GM21717 (cell line): ENCODE measurements at regions not wholly inside any gene's neighbourhood (a gene's known extent, or its start where the extent isn't known, plus 50 kb on each side); places are given as distances from the start of the nearest gene placed in this dataset.
"Not testable (repeated sequence)": the region's sequence is repeated elsewhere in the genome, so short reads cannot be mapped to it uniquely, and the experiment has no call there.

Experiments
- ATAC-seq: cut with Tn5 transposase; IDR thresholded peaks from one replicate; pipeline ENCODE4 v1.9.1; 2021; ENCODE audit warnings: mild to moderate bottlenecking, moderate library complexity; ENCODE audit not compliant: unreplicated experiment

DNA sequence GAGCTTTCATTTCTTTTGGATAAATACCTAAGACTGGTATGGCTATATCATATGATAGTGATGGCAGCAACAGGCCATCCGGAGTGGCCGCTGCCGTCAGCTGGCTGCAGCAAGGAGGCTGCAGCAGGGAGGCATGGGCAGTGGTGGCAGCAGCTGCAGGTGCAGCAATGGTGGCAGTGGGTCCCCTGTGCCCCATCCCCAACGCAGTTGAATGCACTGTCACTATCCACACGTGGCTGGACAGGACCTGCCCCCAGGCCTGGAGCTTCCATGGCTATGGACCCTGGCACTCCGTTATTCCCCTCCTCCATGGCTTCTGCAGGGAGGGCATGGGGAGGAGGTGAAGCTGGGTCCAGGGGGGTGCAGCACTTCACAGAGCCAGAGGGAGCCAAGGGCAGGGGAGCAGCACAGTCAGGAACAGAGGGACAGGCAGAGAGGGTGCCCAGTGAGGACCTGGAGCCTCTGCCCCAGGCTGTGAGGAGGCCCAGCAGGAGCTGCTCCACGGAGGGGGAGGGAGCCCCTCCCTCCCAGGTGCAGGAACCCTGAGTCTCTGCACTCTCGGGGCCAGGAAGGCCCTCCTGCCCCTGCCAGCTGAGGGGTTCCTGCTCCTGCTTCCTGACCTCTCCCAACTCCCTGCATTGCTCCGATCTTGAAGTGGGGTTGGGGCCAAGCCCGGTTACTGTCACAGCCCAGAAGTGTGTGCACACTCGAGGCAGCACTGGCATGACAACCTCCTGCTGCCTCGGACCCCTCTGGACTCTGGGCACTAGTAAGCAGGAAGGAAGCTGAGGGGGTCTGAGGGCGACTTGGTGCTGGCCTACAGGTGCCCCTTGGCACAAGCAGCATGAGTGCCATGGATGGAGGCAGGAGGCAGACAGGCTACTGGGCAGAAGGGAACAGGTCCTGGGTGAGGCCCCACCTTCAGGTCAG, 466.3 kb downstream of the GUCY1A2 start:
- no peak for ATAC-seq

DNA sequence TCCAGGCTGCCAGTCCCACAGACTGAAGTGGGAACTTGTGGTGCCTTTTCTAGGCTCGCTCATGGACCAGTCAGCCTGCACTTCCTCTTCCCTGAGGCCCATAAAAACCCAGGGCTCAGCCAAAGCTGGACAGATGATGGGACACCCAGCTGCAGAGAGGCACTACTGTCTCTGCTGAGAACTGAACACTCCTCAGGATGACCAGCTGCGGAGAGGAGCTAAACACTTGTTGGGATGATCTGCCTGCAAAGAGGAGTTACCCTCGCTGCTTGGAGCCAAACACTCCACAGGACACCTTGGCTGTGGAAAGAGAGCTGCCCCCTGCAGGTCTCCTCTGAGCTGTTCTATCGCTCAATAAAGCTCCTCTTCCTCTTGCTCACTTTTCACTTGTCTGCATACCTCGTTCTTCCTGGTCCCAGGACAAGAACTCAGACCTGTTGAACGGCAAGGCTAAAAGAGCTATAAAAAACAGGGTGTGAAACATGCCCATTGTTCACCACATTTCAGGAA, 465.5 kb downstream of the GUCY1A2 start:
- ATAC-seq, result no peak

DNA sequence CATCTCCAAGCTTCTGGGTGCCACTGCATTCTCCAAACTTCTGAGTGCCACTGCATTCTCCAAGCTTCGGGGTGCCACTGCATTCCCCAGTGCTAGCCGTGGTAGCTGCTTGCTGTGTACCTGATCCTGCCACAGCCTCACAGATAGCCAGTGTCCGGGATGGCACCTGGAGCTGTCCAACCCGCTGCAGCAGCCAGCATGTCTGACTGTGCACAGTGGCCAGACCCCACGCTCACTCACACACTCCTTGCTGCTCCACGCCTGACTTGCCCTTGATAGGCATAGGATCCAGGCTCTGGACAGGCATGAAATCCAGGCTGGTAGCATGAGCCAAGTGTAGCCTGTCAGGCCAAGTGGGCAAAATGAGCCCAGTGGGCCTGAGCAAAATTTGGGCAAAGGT, 465.0 kb downstream of the GUCY1A2 start:
- no peak for ATAC-seq

DNA sequence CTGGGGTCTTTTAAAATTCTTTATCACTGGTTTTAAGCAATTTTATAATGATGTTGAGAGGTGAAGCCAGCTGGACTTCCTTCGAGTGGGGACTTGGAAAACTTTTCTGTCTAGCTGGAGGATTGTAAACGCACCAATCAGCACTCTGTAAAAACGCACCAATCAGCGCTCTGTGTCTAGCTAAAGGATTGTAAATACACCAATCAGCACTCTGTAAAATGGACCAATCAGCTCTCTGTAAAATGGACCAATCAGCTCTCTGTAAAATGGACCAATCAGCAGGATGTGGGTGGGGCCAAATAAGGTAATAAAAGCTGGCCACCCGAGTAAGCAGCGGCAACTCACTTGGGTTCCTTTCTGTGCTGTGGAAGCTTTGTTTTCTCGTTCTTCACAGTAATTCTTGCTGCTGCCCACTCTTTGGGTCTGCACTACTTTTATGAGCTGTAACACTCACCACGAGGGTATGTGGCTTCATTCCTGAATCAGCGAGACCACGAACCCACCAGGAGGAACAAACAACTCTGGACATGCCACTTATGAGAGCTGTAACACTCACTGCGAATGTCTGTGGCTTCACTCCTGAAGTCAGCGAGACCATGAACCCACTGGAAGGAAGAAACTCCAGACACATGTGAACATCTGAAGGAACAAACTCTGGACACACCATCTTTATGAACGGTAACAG, 462.6 kb downstream of the GUCY1A2 start:
- ATAC-seq, result not testable (repeated sequence)

DNA sequence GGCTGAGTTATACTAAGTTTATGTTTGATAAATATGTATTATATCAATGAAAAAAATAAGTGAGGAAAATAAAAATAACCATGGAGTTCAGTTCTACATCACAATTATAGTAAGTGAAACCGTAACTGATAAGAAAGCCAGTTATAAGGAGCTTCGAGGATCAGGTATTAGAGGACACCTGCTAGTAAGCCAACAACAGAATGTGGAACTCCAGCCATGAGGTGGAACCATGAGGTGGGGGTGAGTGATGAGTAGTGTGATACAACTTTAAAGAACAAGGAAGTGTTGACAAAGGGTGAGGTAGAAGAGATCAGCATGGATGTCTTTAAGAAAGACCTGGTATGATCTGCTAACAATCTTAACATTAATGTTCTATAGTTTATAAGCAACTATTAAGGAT, 452.9 kb downstream of the GUCY1A2 start:
- no peak for ATAC-seq

DNA sequence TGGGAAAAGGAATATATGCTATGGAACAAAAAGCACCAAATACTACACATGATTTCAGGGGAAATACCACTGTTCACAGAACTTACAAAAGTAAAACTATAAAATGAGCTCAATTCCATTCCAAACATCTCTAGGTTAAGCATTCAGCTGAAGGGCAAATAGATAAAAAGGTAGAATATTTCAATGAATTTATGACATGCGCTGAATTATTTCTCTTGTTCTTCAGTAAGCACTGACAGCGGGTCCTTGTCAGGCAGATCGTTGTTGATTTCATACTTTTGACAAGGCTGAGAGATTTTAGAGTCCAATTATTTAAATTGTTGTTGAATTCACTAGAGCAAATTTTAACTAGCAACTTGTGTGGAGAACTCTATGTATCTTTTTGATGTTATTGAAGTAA, 449.6 kb downstream of the GUCY1A2 start:
- ATAC-seq, result no peak

DNA sequence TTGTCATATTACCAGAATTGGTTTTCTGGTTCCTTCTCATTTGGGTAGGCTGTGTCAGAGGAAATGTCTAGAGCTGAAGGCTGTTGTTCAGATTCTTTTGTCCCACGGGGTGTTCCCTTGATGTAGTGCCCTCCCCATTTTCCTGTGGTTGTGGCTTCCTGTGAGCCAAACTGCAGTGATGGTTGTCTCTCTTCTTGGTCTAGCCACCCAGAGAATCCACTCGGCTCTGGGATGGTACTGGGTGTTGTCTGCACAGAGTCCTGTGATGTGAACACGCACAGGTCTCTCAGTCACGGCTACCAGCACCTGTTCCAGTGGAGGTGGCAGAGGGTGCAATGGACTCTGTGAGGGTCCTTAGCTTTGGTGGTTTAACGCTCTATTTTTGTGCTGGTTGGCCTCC, 440.9 kb downstream of the GUCY1A2 start:
- ATAC-seq, result not testable (repeated sequence)

DNA sequence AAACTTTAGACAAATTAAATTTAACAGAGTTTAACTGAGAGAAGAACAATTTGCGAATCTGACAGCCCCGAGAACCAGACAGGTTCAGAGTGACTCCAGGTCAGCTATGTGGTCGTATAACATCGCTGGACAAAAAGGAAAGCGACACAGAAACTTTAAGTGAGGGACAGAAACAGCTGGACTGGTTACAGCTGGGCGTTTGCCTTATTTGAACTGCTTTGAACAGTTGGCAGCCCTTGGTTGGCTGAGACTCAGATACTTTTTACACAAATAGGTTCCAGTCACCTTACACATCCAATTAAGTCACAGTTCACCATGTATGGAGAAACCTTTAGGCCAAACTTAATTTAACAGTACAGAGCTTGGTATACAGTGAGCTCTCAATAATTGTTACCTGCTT, 436.9 kb downstream of the GUCY1A2 start:
- no peak for ATAC-seq

DNA sequence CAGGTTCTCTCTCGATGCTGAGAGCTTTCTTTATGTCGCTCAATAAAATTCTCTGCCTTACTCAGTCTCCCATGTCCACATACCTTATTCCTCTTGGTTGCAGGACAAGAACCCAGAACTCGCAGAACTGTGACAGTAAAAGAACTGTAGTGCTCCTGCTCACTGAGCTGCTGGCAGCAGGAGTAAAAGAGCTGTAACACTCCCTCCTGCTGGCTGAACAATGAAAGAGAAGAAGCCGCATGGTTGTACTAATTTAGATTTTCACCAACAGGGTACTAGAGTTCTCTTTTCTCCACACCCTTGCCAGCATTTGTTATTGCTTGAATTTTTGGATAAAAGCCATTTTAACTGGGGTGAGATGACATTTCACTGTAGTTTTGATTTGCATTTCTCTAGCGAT, 433.2 kb downstream of the GUCY1A2 start:
- ATAC-seq, result no peak

DNA sequence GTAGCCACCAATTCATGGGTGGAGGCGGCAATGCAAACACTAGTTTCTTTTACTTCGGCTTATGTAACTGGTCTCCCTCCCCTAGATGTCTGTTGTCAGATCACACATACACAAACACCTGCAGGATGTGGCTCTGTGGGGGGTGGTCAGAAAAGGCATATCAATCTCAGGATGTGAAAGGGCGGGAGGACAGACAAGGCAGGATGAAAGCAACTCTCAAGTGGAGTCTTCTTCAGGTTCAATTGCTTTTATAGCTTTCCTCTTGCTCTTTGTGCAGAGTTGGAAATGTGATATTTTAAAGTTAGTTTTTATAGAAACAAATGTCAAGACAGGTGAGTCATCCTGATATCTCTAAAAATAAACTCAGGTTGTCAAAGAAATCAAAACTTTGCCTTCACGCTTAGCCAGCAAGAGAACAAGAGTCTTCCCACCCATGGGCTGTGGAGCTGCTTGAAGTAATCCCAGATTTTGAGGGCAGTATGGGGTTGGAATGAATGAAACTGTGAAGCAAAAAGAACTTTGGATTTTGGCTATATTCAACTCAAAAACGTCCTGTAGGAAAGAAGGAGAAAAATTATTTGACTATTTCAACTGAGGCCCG, 423.4 kb downstream of the GUCY1A2 start:
- no peak for ATAC-seq

DNA sequence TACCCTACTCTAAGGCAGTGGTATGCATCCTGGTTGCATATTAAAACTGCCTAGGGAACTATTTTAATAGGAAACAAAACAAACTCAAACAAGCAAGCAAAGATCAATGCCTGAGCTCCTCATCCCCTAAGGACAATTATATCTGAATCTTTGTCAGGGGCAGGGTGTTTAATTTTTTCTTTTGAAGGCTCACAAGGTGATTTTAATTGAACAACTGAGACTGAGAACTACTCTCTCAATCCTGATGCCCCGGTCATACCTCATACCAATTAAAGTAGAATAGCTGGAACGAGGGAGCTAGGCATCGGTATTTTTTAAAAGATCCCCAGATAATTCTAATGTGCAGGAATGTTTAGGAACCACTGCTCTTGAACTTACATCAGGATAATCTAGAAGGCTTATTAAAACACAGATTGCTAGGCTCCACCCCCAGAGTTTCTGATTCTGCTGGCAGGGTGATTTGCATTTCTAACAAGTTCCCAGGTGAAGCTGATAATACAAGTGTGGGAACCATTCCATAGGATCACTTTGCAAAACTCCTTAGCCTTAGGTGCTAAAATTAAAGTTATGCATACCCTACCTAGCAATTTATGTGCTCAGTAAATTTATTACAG, 416.5 kb downstream of the GUCY1A2 start:
- no peak for ATAC-seq

DNA sequence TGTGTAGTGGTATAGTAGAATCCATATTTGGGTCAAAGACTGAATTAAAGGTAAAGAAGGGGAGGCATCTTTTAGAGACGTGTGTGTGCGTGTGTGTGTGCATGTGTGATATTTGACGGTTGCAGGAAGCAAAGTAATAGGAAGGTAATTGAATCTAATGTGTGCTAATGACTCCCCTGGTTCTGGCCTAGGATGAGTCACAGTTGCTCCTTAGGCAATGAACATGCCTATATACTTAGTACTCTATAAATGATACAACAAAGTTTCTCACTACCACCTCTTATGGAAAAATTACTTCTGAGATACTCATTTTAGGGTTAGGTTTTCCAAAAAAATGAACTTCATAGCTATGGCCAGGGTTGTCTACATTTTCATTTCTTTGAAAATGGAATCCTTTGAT, 409.6 kb downstream of the GUCY1A2 start:
- no peak for ATAC-seq

DNA sequence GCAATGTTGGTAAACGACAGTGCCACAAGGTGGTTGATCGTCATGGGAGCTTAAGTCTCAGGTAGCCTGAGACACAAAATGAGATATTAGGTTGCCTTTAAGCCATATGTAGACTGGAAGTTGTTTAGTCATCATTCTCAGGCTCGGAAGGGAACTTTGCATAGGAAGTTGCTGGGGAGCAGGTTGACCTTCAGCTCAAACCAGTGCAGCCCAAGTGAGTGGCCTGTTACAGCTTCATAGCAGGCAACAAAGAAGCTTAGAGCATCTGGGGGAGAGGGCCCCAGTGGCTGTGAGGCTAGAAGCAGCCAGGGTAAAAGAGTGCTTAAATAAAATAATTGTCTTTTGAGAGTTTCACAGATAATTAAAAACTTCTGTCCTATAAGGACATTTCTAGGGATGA, 404.0 kb downstream of the GUCY1A2 start:
- ATAC-seq, result no peak

DNA sequence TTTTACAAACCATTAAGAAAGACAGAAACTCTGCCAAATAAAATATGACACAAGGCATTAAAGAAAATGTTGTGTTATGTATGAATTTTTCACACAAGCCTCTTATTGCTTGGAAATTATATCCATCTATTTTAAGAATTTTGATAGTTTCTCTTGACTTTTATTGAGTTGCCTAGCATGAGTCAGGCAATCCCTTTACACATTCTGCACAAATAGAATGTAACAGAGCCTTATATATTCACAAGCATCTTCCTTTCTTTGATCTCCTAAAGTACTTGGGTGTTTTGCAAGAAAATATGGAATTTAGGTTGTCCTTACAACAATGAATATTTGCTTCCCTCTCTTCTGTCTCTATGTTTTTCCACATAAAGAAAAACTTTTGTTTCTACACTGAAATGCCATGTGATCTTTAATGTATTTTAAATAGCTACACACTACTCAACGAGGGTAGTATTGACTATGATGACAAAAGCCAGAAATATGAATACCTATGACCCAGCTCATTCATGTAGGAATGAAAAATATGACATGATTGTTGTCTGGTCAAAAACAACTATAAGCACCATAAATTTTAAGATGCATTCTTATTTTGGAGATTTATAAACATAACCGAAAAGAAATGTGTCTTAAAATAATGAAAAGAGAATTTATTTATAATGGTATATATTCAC, 398.8 kb downstream of the GUCY1A2 start:
- ATAC-seq, result no peak

DNA sequence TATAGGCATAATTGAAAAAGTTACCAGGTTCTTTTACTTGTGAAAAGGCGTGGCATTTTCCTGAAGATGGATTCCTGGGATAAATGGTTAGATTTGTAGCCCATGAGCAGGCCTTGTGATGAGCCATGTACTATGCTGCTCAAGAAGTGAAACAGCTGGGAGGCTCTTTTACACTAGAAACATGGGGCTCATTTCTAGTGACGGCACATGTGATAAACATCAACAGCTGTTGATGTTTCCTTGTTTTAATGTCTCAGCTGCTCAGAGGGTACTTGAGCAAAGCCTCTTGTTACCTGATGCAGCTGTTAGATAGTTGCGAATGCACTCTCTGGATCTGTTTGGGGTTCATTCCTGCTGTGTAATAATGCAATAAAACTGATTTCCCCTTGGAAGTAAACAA, 396.8 kb downstream of the GUCY1A2 start:
- ATAC-seq, result no peak
